Progenitor cell of endocrine pancreas (in vitro differentiated cells): ENCODE measurements at regions not wholly inside any gene's neighbourhood (a gene's known extent, or its start where the extent isn't known, plus 50 kb on each side); places are given as distances from the start of the nearest gene placed in this dataset.

Experiments used
- DNase-seq: peaks from one replicate; pipeline ENCODE4 v3.0.0; 2021; ENCODE audit warnings: low spot score; ENCODE audit not compliant: unreplicated experiment
- H3K27ac Mint-ChIP-seq: 2 replicates; pipeline ENCODE4 v1.8.0; 2021; ENCODE audit warnings: mild to moderate bottlenecking, moderate library complexity, mixed read lengths
- H3K27me3 Mint-ChIP-seq: 2 replicates; pipeline ENCODE4 v1.8.0; 2021; ENCODE audit warnings: mixed read lengths
- H3K36me3 Mint-ChIP-seq: 2 replicates; pipeline ENCODE4 v1.8.0; 2022; ENCODE audit warnings: mixed read lengths; ENCODE audit not compliant: insufficient read depth
- H3K4me1 Mint-ChIP-seq: 2 replicates; pipeline ENCODE4 v1.8.0; 2021; ENCODE audit warnings: low read depth, mixed read lengths
- H3K4me3 Mint-ChIP-seq: 2 replicates; pipeline ENCODE4 v1.8.0; 2021; ENCODE audit warnings: low read depth, mild to moderate bottlenecking, moderate library complexity, mixed read lengths
- H3K9me3 Mint-ChIP-seq: 2 replicates; pipeline ENCODE4 v1.8.0; 2021; ENCODE audit warnings: low read depth, mixed read lengths
- TF ChIP-seq, protein P1 (sequence below): fragments of 200-600 bp; sonication (generic); IDR thresholded peaks from one replicate; pipeline ENCODE4 v1.5.0; 2021; ENCODE audit warnings: antibody characterized with exemption, mild to moderate bottlenecking; ENCODE audit not compliant: unreplicated experiment

DNA sequence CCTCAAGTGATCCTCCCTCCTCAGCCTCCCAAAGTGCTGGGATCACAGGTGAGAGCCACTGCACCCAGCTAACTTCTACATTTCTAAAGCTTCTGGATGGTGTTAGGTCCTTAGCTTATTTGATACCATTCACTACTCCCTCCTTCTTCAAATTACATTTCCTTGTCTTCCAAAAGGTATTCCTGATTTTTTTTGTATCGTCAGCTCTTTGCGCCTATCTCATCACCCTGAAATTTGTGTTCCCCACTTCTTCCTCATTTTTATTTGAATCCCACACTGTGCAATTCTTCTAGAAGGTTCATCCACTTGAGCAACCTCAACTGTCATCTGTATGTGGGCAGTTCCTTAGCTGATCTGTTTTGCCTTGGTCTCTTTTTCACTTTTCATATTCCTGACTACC lies 241.8 kb upstream of the RGS6 start:
- H3K36me3 Mint-ChIP-seq = peaks cover 14% of the 10 kb centered on the region
- H3K27me3 Mint-ChIP-seq = no peaks in the 10 kb centered on the region
- no peak for DNase-seq
- TF ChIP-seq, protein P1, sequence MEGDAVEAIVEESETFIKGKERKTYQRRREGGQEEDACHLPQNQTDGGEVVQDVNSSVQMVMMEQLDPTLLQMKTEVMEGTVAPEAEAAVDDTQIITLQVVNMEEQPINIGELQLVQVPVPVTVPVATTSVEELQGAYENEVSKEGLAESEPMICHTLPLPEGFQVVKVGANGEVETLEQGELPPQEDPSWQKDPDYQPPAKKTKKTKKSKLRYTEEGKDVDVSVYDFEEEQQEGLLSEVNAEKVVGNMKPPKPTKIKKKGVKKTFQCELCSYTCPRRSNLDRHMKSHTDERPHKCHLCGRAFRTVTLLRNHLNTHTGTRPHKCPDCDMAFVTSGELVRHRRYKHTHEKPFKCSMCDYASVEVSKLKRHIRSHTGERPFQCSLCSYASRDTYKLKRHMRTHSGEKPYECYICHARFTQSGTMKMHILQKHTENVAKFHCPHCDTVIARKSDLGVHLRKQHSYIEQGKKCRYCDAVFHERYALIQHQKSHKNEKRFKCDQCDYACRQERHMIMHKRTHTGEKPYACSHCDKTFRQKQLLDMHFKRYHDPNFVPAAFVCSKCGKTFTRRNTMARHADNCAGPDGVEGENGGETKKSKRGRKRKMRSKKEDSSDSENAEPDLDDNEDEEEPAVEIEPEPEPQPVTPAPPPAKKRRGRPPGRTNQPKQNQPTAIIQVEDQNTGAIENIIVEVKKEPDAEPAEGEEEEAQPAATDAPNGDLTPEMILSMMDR = no peak
- H3K9me3 Mint-ChIP-seq = no peaks in the 10 kb centered on the region
- H3K27ac Mint-ChIP-seq = no peak overlapping the region
- H3K4me3 Mint-ChIP-seq = no peak overlapping the region
- peaks cover 14% of the 10 kb centered on the region for H3K4me1 Mint-ChIP-seq

DNA sequence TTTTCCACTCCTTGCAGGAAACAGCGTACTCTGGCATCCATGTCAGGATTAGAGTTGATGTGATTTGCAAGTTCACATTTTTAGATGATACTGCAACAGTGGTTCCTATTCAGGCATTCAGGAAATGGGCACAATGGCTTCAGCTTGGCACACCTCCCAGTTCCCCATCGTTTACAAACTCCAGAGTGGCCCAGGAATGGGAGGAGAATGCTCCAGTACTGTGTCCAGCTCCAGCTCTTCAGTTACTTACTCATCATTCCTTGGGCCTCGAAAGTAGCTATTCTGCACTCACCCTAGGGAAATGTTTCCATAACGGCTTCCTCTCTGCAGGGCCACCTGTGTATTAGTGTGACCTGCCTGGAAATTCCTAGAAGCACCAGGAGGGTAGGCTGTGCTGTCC lies 239.7 kb upstream of the RGS6 start:
- TF ChIP-seq, protein P1 = no peak
- peaks cover 32% of the 10 kb centered on the region for H3K4me1 Mint-ChIP-seq
- no peaks in the 10 kb centered on the region for H3K9me3 Mint-ChIP-seq
- peaks cover 10% of the 10 kb centered on the region for H3K36me3 Mint-ChIP-seq
- H3K27me3 Mint-ChIP-seq = no peaks in the 10 kb centered on the region
- no peak overlapping the region for H3K4me3 Mint-ChIP-seq
- DNase-seq = no peak
- H3K27ac Mint-ChIP-seq = no peak overlapping the region

DNA sequence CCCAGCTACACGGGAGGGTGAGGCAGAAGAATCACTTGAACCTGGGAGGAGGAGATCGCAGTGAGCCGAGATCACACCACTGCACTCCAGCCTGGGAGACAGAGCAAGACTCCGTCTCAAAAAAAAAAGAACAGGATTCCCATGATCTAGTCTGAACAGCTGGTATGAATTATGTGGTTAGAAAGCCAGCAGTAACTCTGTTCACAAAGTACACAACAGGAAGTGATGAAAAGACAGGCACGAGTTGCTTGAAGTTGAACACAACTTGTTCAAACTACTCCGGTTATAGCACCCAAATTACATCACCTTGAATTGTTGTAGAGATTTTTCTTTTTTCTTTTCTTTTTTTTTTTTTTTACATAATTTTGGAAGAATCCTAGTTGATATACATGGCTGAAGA lies 238.8 kb upstream of the RGS6 start:
- no peak overlapping the region for H3K4me3 Mint-ChIP-seq
- no peaks in the 10 kb centered on the region for H3K27me3 Mint-ChIP-seq
- H3K36me3 Mint-ChIP-seq = peaks cover 10% of the 10 kb centered on the region
- H3K27ac Mint-ChIP-seq = no peak overlapping the region
- DNase-seq = no peak
- TF ChIP-seq, protein P1 = no peak
- no peaks in the 10 kb centered on the region for H3K9me3 Mint-ChIP-seq
- H3K4me1 Mint-ChIP-seq = peaks cover 38% of the 10 kb centered on the region

DNA sequence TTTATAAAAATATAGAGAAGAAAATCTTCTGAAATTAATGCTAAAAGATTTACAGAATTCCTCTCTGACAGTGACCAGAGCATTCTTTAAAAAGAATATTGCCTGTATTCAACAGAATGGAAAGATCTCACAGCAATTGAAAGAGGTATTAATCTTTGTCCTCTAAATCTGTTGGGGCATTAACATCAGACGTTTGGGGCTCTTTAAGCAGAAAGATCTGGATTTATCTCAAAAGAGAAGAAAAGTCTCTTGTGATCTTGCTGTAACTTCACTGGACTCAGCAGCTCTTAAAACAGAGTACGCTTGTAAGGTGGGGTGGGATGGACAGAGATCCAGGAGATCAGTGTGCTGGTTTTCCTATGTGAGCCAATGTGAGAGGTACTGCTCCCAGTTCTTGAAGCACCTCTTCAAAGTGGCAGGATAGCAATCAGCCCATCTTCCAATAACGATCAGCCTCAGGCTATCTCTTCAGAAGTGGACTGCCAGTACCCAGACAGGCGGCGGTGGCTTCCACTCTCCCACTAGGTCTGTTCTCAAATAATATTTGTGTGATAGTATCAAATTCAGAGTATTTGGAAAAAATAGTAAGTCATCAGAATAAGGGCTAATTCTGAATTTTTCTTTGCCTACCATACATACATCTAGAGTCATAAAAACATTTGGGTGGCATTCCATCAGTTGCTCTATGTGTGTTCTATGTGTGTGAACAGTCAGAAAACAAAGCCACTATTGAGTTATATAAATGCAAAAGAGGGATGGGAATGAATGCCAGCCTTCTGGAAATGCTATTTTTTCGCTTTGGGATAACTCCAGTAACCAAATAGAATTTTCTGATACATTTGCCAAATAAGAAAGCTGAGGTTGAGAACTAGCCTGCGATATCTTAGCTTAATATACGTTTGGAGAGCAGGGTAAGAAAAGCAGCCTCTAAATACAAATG lies 237.4 kb upstream of the RGS6 start:
- peaks cover 21% of the 10 kb centered on the region for H3K36me3 Mint-ChIP-seq
- TF ChIP-seq, protein P1 = no peak
- H3K27ac Mint-ChIP-seq = no peak overlapping the region
- H3K4me3 Mint-ChIP-seq = no peak overlapping the region
- DNase-seq = no peak
- H3K4me1 Mint-ChIP-seq = peaks cover 31% of the 10 kb centered on the region
- H3K9me3 Mint-ChIP-seq = no peaks in the 10 kb centered on the region
- H3K27me3 Mint-ChIP-seq = no peaks in the 10 kb centered on the region

DNA sequence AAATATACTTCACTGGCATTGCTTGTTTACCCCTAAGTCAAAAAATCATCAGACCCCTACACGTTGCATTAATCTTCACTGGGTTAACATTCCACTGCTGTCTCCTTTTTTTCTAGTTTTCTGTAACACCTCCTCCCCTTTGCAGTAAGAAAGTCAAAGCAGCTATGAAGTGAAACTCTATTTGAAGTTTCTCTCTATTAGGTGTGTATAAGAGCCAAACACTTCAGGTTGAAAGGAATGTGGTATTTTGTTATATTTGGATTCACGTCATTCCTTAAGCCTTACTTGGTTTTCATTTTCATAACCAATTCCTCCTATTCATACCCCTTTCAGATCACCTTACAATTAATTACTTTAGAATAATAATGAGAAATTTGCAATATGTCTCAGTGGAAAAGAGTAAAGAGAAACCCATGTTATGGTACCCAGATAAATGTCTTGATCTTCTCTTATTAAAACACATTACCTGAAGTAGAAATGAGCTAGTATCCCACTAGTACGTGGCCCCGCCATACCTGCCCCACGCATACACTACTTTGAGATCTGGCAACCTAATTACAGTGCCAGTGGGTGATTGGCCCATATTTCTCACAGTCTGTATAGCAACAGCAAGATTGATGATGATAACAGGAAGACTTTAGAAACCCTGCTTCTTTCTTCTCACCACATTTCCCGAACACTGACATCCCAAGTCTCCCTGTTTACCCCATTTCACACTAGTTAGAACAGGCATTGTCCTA lies 236.4 kb upstream of the RGS6 start:
- no peaks in the 10 kb centered on the region for H3K9me3 Mint-ChIP-seq
- H3K36me3 Mint-ChIP-seq = peaks cover 22% of the 10 kb centered on the region
- H3K27me3 Mint-ChIP-seq = no peaks in the 10 kb centered on the region
- DNase-seq = no peak
- H3K4me3 Mint-ChIP-seq = no peak overlapping the region
- H3K4me1 Mint-ChIP-seq = peaks cover 27% of the 10 kb centered on the region
- H3K27ac Mint-ChIP-seq = no peak overlapping the region
- TF ChIP-seq, protein P1 = no peak
